ENCODE measurements at regions not wholly inside any gene's neighbourhood (a gene's known extent, or its start where the extent isn't known, plus 50 kb on each side); places are given as distances from the start of the nearest gene placed in this dataset.
"Not testable (repeated sequence)": the region's sequence is repeated elsewhere in the genome, so short reads cannot be mapped to it uniquely, and the experiment has no call there.

DNA sequence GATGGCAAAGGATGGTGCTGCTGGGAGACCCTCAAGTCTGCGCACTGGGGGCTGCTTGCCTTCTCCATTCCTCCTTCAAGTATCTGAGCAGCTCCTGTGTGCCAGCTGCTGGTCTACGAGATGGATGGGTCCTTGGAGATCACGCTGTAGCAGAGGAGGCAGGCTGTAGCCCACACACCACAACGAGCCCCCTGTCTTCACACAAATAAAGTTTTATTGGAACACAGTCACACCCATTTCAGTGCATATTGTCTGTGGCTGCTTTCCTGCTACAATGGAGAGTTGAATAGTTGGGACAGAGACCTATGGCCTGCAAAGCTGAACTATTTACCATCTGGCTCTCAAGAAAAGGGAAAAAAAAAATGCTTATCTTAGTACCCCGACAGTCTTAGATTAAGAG lies 64.4 kb upstream of the KRTAP5-11 start:
- TF ChIP-seq, protein P1, sequence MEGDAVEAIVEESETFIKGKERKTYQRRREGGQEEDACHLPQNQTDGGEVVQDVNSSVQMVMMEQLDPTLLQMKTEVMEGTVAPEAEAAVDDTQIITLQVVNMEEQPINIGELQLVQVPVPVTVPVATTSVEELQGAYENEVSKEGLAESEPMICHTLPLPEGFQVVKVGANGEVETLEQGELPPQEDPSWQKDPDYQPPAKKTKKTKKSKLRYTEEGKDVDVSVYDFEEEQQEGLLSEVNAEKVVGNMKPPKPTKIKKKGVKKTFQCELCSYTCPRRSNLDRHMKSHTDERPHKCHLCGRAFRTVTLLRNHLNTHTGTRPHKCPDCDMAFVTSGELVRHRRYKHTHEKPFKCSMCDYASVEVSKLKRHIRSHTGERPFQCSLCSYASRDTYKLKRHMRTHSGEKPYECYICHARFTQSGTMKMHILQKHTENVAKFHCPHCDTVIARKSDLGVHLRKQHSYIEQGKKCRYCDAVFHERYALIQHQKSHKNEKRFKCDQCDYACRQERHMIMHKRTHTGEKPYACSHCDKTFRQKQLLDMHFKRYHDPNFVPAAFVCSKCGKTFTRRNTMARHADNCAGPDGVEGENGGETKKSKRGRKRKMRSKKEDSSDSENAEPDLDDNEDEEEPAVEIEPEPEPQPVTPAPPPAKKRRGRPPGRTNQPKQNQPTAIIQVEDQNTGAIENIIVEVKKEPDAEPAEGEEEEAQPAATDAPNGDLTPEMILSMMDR (optimal IDR thresholded peaks at IDR 0.05 in 1 of 3, IDR thresholded peaks at IDR 0.05 in 1 of 3, conservative IDR thresholded peaks at IDR 0.05 in 1 of 3; ENCODE audit: extremely low read depth in 1 of 3, insufficient read depth in 2 of 3, low read length in 3 of 3), result not testable (repeated sequence)
- TF ChIP-seq EZH2 (IDR thresholded peaks at IDR 0.05; ENCODE audit: low read length), result not testable (repeated sequence)
